SK-N-DZ (cell line): ENCODE measurements at regions not wholly inside any gene's neighbourhood (a gene's known extent, or its start where the extent isn't known, plus 50 kb on each side); places are given as distances from the start of the nearest gene placed in this dataset.

Experiments used
- DNase-seq: peaks from one replicate; pipeline ENCODE4 v3.0.0-alpha.2; 2015; ENCODE audit warnings: low spot score

DNA sequence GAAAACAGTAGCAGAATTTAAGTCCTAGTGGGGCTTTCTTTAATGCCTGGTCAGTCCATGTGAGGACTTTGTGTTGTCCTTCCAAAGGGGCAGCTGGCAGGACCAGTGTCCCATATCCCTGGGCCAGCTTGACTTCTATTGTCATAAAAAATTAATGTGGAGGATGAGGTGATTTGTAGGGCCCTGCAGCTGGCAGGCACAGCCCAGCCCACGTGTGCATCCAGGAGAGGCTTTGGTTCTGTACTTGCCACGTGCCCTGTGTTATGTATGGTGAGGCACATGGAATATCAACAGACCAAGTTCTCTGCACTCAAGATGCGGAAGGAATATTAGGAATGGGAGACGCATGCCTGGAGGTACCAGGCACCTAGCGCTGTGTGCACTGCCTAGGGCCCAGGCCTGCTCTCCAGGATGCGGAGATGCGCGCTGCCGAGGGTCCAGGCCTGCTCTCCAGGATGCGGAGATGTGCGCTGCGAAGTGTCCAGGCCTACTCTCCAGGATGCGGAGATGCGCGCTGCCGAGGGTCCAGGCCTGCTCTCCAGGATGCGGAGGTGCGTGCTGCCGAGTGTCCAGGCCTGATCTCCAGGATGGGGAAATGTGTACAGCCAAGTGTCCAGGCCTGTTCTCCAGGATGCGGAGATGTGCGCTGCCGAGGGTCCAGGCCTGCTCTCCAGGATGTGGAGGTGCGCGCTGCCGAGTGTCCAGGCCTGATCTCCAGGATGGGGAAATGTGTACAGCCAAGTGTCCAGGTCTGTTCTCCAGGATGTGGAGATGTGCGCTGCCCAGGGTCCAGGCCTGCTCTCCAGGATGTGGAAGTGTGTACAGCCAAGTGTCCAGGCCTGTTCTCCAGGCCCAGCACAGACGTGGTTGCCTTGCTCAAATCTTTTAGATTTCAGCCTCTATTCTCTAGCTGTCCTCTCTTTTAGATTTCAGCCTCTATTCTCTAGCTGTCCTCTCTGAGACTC, 183.3 kb upstream of the ROPN1 start:
- no peak for DNase-seq

DNA sequence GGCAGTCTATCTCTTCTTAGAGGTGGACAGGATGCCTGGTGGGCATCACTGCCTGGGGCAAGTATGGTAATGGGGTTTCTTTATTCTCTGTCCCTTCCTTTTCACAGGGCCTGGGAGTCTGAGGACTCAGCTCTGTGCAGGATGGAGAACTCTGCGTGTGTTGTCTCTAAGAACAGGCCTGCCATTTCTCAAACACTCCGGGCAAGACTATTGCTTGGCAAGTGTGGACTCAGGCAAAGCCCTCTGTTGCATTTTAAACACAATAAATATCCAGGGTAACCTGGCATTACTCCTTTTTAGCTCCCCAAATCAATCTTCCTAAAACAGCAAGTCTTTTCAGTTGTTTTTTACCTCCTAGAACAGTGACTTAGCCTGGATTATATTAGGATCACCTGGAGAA, 185.1 kb upstream of the ROPN1 start:
- DNase-seq: no peak

DNA sequence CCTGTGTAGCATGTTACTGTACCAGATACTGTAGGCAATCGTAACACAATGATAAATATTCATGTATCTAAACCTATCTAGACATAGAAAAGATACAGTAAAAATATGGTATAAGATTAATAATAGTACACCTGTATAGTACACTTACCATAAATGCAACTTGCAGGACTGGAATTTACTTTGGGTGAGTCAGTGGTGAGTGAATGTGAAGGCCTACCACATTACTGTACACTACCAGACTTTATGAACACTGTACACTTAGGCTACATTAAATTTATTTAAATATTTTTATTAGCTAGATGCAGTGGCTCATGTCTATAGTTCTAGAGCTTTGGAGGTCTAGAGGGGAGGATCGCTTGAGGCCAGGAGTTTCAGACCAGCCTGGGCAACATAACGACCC, 186.6 kb upstream of the ROPN1 start:
- DNase-seq: no peak

DNA sequence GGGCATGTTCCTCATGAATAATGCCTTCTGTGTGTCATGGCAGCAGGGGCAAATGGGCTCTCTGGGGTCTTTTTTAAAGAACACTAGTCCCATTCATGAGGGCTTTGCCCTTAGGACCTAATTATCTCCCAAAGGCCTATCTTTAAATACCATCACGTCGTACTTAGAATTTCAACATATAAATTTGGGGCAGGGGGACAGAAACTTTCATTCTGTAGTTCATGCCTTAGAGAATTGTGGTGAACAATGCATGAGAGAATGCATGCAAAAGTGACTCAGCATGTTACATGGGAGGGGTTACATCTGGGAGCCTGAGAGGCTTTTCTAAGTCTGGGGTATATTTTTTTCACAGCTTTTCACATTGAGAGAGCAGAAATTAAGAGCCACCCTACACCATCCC, 208.5 kb upstream of the ROPN1 start:
- no peak for DNase-seq

DNA sequence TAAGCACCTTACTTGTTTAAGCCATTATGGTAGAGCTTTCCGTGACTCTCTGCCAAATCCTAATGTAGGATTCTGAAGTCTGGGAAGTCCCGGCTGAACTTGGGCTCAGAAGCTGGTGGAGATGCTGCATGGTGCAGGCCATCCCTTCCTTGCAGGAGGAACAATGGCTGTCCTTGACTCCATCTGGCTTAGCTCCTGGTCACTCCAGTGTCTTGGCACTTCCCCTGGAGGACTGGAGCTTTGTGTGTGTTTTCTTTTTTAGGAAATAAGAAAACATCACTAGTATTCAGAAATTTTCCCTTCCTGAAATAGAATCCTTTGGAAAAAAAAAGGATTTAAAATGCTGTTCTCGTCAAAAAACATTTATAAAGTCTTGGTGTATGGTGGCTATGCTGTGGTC, 209.3 kb upstream of the ROPN1 start:
- DNase-seq: no peak

DNA sequence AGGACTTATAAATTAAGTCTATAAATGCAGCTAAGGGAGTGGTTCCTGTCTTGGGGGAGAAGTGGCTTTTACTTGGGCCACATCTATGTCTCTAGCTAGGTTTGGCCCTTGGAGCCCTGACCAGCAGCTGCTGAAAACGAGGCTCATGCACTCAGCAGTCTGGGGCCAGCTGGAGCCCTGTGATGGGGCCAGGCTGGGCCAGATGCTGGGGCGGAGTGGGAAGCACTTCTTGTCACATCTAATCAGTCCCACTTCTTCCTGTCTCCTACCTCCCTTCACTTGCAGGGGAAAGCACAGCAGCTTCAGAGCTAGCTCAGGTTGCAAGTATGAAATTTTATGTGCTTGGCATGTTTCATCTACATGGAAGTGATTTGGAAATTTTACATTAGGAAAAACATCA, 209.9 kb upstream of the ROPN1 start:
- peak; percentile 70 for DNase-seq

DNA sequence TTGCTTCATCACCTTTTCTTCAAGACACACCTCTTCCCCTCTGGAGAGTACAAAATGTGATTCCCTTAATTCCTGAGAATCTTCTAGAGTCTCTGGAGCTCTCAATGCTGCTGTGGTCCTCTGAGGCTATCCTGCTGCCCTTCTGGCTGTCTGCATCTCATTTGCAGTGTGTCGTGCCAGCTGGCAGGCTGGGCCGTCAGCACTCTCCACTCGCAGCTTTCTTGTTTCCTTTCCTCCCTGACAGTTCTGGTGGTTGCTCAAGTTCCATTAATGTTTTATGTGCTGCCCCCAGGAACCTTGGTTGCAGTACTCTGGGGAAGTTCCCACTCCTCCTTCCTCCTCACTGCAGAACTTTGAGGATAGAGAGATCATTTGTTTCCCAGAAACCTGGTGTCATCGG, 210.8 kb upstream of the ROPN1 start:
- DNase-seq: peak; percentile 11

DNA sequence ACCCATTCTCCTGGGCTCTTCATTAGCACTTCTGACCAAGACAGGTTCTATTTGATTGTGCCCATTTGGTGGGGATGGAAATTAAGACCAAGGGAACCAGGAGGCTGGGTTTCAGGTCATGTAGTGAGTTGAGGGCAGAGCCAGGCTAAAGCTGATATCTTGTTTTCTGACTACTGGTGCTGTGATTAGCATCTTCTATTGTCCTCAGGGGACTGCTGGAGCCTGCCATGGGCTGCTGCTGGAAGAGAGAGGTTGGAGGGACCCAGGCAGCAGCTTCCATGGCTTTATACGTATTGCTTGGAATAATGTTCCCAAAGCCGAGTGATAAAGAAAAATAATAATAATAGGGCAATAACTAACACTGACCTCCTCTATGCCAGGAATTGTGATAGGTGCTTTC, 211.4 kb upstream of the ROPN1 start:
- DNase-seq: peak; percentile 40

DNA sequence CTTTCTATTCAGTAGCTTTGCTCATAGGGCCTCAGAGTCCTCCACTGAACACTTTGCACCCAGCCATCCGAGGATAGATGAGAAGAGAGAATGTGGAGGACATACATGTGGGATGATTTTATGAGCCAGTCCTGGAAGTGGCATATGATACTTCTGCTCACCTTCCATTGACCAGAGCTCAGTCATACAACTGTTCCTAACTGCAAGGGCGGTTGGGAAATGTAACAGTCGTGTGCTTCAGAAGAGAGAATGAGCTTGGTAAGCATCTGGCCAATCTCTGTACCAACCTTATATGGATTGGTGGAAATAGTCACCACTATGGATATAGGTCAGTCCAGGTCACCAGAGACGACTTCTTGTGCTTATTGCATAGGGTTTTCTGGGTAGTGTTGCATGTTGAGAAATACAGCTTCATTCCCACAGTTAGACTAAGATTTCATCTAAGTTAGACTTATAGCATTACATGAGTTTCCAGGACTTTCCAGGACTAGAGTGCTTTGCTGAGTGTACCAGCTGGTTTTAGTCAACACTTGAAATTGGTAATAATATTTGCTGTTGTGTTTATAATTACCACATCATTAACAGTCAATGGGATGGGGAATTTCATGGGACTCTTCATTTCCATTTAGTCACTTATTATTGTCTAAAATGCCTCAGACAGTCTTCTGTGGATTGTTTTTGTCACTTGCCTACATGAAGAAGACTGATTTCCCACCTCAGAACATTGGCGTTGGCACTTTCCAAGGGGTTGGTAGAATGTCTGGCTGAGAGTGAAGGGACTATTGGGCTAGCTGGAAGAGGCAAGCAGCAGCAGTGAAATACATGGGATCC, 214.5 kb upstream of the ROPN1 start:
- DNase-seq: no peak

DNA sequence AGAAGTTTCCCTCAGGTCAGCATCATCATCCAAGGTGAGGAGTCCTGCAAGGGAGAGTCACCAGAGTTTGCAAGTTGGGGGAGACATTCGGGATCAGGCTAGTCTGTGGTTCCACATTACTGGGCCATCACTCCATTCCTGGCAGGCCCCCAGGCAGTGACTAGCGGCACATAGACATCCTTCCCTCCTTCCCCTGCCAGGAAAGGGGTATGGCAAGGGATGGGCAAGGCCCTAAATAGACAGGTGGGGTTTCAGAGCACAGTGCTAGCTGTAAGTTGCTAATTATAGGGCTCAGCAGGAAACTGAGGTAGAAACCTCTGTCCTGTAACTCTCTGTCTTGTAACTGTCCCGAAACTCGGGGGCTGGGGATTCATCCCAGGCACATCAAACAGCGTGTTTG, 215.2 kb upstream of the ROPN1 start:
- no peak for DNase-seq

DNA sequence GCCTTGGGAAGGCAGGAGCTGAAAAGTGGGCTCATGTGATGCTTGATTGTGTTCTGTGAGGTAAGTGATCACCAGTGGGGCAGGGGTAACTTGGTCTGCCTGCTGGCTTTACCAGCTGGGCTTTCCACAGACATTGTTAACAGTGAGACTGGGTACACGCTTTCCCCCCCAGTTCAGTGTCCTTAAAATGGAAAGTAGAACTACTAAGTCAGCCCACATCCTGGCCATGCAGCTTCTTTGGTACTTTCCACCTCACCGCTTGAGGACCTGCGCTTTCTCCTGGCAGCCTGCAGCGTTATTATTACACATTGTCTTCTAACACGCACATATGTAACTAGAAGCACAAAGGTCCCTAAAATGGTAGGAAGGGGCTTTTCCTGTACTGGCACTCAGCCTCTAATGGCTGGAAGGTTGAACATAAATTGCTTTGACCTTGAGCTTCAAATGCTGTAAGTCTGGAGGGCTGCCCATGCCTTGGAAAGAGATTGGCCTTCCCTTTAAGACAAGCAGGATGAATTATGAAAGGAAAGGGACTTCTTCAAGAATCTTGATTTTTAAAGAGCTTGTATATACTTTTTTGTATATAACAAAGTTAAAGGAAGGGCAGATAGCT, 216.1 kb upstream of the ROPN1 start:
- no peak for DNase-seq

DNA sequence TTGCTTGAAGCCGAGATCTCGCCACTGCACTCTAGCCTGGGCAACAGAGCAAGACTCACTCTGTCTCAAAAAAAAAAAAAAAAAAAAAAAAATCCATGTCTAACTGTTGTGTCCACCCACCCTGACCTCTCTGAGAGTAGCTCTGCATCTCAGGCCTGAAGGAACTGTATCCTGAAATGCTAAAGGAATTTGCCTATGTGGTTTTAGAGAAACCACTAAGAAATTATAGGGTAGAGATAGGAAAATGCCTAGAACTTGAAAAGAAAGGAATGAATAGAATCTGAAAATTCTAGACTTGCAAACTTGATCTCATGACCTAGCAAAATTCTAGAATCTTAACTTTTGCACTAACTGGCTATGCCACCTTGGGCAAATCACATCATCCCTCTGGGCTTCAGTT, 217.5 kb upstream of the ROPN1 start:
- no peak for DNase-seq

DNA sequence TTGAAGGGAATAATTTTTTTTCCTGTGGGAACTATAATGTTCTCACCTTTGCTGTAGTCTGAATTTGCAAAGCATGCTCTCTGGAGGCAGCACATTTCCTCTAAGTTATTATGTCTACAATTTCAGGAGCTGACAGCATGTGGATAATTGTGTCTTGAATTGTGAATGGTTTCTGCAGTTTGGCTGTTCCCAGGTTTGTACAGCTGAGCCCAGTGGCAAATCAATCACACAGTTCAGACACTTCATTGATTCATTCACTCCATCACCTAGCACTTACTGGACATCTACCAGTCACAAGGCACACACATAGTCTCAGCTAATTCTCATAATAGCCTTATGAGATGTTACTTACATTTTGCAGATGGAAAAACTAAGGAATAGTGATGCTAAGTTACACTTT, 219.0 kb upstream of the ROPN1 start:
- no peak for DNase-seq

DNA sequence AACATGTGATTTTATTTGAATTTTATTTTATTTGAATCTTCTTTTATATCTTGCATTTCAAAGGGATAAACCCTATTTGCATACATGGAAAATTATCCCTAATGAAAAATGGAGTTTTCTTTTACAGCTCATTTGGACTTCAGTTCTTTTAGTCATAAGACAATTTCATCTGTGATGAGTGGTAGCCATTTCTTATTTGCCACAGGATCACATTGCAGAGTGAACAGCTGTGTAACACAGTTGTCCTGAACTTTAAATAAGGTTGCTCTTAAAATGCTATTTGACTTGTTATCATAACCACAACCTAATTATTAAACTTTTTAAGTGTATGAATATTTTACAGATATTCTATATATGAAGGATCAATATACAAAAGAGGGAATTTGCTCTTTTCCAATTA, 221.7 kb upstream of the ROPN1 start:
- no peak for DNase-seq

DNA sequence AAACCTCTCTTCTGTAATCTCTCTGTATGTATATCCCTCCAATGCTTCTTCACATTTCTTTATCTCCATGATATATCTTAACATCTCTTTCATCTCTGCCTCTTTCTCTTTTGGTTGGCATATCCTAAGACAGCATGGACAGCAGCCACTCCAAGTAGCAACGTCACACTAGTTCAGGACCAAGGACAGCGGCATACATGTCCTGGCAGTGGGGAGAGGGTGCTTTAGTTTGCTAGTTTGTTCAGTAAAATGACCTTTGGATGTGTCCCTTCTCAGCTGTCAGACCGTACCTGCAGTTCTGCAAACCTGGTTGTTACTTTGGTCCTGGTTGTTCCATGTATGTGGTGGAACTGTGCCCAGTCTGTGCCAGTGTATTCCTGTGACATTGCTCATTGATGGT, 225.6 kb upstream of the ROPN1 start:
- no peak for DNase-seq

DNA sequence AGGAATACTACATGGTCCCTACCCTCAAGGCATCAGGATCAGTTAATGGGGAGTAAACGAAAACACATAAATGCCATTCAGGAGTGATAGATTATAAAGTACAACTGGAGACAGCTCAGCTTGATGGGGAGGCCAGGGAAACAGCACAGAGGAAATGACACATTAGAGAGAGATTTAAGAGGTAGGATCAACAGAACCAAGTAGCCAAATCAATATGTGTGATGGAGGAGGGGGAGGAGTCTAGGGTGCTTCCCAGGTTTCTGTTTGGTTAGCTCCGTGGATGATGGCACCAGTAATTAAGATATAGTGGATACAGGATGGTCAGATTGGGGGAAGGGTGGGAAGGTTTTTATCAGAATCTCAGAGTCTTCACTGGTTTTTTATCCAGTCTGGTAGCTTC, 229.5 kb upstream of the ROPN1 start:
- no peak for DNase-seq

DNA sequence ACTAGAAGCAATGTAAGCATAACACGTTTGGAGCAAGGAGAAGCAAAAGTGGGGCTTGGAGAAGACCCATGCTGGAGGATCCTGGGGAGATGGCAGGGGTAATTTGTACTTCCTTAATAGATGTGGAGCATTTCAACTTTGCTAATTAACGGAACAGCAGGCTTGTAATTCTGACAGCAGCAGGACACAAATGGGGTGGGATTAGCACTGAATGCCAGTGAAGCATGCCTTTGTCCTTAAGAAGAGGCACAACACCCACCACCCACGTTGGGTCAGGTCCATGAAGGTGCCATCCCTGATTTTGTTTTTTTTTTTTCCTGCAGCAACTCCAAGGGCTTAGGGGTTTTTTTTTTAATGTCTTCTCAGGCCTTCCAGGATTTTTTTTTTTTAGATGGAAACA, 231.9 kb upstream of the ROPN1 start:
- DNase-seq: no peak

DNA sequence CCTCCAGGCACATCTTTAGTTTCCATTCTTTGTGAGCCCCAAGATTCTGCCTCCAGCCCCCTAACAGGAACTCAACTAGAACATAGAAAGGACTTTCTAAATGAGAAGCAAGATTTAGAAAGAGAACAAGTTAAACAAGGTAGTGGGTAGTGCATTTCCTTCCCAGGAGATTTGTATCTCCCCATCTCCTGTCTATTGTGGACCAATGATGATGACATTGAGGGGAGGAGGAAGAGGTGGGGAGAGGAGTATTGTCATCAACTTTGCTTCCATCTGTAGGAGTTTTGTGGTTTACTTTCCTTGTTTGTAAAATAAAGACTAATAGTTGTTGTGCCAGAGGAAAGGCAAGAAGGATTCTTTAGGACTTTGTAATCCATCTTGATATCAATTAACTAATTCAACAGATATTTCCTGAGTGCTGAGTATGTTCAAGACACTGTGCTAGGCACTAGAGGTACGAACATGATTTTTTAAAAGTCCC, 235.3 kb upstream of the ROPN1 start:
- no peak for DNase-seq

DNA sequence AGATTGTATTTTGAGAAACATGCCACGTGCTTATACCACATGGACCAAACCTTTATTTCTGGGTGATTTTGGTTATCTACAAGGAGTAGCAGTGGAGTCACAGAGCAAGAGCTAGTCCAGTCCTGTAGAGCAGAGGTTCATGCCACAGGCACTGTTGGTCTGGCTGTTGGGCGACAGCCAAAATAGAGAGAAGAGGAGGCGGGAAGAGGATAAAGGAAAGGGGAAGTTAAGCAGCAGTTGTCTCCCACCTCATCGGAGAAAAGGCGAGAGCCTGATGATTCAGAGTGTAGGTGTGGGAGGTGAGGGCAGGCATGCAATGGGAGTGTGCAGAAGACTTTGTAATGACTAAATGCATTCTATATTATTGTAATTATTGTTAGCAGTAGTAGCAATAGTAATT, 237.5 kb upstream of the ROPN1 start:
- no peak for DNase-seq

DNA sequence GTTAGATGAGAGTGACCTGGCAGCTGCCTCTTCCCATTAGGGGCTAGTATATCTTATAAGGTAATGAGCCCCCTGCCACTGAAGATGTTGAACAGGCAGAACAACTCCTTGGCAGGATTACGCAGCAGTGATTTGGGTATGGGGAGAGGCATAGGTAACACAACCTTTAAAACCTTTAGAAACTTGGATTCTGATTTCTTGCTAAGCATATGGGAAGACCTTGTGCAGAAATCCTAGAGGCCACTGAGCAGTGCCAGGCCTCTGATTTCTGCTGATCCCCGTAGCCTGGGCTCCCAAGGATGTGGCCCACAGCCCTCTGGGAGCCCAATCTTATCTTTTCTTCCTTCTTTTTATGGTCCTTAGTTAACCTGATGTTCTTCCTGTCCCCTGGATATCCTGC, 237.9 kb upstream of the ROPN1 start:
- DNase-seq: no peak

DNA sequence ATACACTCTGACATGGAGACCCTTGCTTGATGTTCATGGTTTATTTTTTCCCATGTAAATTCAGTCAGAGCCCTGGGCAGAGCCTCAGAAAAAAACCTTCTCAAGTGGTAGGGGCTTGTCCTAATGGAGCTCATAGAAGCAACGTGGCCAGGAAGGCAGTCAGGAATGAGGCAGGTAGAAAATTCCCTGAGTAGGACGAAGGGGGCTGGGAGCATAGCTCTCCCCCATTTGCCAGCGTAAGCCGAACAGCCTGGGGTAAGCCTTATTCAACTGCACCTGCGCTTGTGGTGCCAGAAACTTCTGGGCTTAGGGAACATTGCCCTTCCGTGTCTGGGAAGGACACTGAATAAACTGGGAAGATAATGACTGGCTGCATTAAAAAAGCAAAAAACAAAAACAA, 238.5 kb upstream of the ROPN1 start:
- DNase-seq: no peak

DNA sequence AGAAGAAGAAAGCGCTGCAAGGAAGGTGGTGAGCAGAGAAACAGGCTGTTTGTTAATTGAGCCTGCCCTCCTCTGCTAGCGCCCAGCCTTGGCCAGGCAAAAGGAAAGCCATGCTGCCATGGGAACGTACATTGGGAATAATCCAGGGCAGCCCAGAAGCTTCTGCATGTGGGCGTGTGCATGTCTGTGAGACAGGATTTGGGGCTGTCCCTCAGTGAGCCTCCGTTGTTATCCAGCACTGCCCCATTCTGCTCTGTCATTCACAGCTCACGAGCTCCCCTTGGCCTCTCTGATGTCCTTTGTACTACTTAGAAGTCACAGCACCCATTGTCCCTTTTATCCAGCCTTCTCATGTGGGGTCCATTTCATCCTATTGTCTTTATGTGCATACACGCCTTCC, 239.1 kb upstream of the ROPN1 start:
- DNase-seq: no peak
